ENCODE measurements at regions not wholly inside any gene's neighbourhood (a gene's known extent, or its start where the extent isn't known, plus 50 kb on each side); places are given as distances from the start of the nearest gene placed in this dataset.

- TF ChIP-seq, protein P1, sequence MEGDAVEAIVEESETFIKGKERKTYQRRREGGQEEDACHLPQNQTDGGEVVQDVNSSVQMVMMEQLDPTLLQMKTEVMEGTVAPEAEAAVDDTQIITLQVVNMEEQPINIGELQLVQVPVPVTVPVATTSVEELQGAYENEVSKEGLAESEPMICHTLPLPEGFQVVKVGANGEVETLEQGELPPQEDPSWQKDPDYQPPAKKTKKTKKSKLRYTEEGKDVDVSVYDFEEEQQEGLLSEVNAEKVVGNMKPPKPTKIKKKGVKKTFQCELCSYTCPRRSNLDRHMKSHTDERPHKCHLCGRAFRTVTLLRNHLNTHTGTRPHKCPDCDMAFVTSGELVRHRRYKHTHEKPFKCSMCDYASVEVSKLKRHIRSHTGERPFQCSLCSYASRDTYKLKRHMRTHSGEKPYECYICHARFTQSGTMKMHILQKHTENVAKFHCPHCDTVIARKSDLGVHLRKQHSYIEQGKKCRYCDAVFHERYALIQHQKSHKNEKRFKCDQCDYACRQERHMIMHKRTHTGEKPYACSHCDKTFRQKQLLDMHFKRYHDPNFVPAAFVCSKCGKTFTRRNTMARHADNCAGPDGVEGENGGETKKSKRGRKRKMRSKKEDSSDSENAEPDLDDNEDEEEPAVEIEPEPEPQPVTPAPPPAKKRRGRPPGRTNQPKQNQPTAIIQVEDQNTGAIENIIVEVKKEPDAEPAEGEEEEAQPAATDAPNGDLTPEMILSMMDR (IDR thresholded peaks at IDR 0.05 in 2 of 3, conservative IDR thresholded peaks at IDR 0.05 in 1 of 3; ENCODE audit: control insufficient read depth in 2 of 3, extremely low read depth in 1 of 3, insufficient read depth in 1 of 3, low read depth in 3 of 3, low read length in 3 of 3) = no peak
- TF ChIP-seq SMC3 (IDR thresholded peaks at IDR 0.05; ENCODE audit: borderline replicate concordance, low read length) (no peak), JUND (IDR thresholded peaks at IDR 0.05; ENCODE audit: low read depth, low read length) (no peak), USF2 (IDR thresholded peaks at IDR 0.05; ENCODE audit: borderline replicate concordance, low read depth, low read length) (no peak), SUPT20H (IDR thresholded peaks at IDR 0.05; ENCODE audit: borderline replicate concordance, control insufficient read depth, low read depth, low read length) (no peak), YBX1 (IDR thresholded peaks at IDR 0.05) (no peak), BRCA1 (IDR thresholded peaks at IDR 0.05; ENCODE audit: low read depth, low read length) (no peak), POLR2A (IDR thresholded peaks at IDR 0.05; ENCODE audit: low read depth, low read length) (no peak)
- TF ChIP-seq, protein P2, sequence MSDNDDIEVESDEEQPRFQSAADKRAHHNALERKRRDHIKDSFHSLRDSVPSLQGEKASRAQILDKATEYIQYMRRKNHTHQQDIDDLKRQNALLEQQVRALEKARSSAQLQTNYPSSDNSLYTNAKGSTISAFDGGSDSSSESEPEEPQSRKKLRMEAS (IDR thresholded peaks at IDR 0.05; ENCODE audit: low read depth, low read length) = no peak
- TF ChIP-seq, protein P3, sequence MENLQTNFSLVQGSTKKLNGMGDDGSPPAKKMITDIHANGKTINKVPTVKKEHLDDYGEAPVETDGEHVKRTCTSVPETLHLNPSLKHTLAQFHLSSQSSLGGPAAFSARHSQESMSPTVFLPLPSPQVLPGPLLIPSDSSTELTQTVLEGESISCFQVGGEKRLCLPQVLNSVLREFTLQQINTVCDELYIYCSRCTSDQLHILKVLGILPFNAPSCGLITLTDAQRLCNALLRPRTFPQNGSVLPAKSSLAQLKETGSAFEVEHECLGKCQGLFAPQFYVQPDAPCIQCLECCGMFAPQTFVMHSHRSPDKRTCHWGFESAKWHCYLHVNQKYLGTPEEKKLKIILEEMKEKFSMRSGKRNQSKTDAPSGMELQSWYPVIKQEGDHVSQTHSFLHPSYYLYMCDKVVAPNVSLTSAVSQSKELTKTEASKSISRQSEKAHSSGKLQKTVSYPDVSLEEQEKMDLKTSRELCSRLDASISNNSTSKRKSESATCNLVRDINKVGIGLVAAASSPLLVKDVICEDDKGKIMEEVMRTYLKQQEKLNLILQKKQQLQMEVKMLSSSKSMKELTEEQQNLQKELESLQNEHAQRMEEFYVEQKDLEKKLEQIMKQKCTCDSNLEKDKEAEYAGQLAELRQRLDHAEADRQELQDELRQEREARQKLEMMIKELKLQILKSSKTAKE (IDR thresholded peaks at IDR 0.05; ENCODE audit: low read depth, poor library complexity, severe bottlenecking) = no peak
Observed at GRCh38 chr4:45155081-45155777, 428.9 kb upstream of the GNPDA2 start.

Data from GM12878 (cell line).